CD4-positive, alpha-beta T cell treated with Interferon gamma for 1 hour (primary cell): ENCODE measurements at regions not wholly inside any gene's neighbourhood (a gene's known extent, or its start where the extent isn't known, plus 50 kb on each side); places are given as distances from the start of the nearest gene placed in this dataset.

ENCODE experiments used
- DNase-seq: peaks from one replicate; pipeline ENCODE4 v3.0.0-alpha.2; 2020

GRCh38 chrX:30949554-30949953 is 60.5 kb upstream of the TAB3 start:
- no peak for DNase-seq

GRCh38 chrX:30948626-30949025 is 59.6 kb upstream of the TAB3 start:
- no peak for DNase-seq

GRCh38 chrX:30948051-30948450 is 59.0 kb upstream of the TAB3 start:
- no peak for DNase-seq

- no peak for DNase-seq
These were observed 54.9 kb upstream of the TAB3 start for GRCh38 chrX:30943984-30944383.

GRCh38 chrX:30941898-30942297 is 52.8 kb upstream of the TAB3 start:
- no peak for DNase-seq

- no peak for DNase-seq
These were observed 50.9 kb upstream of the TAB3 start for GRCh38 chrX:30939928-30940327.
